GM12801 (cell line): ENCODE measurements at regions not wholly inside any gene's neighbourhood (a gene's known extent, or its start where the extent isn't known, plus 50 kb on each side); places are given as distances from the start of the nearest gene placed in this dataset.

Source experiments
- TF ChIP-seq, protein P1 (sequence below): IDR thresholded peaks from one replicate; pipeline ENCODE4 v1.5.1; 2011; ENCODE audit warnings: control low read depth; ENCODE audit not compliant: insufficient read length; ENCODE audit errors: extremely low read depth

DNA sequence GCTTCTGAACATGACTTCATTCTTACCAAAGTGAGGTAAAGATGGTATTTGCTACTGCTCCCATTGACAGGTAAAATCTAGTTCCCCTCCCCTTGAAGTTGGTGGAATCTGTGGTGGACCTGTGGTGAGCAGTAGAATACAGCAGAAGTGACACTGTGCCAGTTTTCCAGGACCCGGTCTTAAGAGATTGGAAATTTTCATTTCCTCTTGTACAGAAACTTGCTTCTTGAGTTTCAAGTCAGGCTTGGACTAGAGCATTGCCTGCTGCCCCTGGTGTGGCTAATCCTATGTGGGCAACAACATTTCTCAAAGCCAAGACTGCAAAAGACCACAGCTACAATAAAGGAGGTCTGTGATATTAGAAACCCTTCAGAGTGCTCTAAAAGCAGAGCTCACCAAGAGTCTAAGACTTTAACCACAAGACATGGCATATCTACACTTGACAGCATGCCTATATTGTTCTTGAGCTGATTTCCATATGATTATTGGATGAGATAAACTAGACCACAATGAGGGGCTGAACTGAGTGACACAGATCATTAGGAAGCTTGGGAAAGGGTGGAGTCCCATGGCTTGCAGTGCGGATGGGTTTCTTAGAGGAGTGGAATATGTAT, 458.1 kb downstream of the BCL11A start:
- TF ChIP-seq, protein P1, sequence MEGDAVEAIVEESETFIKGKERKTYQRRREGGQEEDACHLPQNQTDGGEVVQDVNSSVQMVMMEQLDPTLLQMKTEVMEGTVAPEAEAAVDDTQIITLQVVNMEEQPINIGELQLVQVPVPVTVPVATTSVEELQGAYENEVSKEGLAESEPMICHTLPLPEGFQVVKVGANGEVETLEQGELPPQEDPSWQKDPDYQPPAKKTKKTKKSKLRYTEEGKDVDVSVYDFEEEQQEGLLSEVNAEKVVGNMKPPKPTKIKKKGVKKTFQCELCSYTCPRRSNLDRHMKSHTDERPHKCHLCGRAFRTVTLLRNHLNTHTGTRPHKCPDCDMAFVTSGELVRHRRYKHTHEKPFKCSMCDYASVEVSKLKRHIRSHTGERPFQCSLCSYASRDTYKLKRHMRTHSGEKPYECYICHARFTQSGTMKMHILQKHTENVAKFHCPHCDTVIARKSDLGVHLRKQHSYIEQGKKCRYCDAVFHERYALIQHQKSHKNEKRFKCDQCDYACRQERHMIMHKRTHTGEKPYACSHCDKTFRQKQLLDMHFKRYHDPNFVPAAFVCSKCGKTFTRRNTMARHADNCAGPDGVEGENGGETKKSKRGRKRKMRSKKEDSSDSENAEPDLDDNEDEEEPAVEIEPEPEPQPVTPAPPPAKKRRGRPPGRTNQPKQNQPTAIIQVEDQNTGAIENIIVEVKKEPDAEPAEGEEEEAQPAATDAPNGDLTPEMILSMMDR, result no peak

DNA sequence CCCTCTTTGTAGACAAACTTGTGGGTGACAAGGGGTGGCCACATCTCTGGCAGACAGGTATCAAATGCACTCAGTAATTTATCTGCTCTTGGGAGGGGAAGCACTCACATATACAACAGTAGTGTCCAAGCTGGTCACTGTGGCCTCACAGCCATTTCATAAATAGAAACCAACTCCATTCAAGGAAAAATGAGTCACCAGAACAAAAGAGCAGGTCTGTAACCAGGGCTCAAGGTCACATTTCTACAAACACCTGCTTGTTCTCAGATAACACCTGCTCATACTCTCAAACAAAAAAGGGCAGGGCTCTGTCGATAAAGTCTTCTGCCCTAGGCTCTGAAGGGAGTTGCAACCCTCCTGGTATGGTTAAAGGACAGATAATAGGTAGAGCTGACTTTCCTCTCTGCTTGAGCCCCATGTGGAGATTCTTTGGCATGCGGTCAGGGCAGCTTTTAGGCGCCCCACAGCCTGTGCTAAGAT, 459.0 kb downstream of the BCL11A start:
- TF ChIP-seq, protein P1, result no peak

DNA sequence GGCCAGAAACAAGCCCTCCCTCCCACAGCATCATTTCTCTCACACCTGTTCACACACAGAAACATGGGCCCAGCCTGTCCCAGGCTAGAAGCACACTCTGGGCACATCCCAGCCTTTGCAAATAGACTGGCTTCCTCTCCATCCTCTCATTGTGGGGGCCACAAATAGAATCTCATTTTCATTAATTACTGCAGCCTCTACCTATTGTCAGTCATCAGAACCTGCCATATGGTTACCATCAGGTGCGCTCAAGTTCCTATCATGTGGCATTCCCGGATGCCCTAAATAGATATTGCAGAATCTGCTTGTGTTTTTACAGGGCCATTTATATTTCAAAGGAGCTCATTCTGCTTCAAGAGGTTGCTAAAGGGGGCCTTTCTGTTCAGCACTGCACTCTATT, 460.7 kb downstream of the BCL11A start:
- TF ChIP-seq, protein P1, result no peak

DNA sequence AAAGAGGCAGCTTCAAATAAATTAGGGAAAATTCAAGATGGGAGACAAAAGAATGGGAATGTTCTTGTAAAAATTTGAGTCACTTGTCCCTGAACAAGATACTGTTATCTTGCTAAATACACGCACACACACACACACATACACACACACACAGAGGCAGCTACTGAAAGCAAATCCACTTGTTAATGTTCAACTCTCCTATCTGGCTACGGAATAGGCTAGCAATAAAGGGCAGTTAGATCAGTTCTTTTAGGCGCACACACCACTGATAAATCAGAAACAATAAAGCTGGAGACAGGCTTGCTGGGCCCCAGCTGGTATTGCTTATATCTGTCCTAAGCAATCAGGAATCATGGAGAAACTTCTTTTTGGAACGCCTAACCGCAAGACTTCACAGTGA, 461.6 kb downstream of the BCL11A start:
- TF ChIP-seq, protein P1, result no peak

DNA sequence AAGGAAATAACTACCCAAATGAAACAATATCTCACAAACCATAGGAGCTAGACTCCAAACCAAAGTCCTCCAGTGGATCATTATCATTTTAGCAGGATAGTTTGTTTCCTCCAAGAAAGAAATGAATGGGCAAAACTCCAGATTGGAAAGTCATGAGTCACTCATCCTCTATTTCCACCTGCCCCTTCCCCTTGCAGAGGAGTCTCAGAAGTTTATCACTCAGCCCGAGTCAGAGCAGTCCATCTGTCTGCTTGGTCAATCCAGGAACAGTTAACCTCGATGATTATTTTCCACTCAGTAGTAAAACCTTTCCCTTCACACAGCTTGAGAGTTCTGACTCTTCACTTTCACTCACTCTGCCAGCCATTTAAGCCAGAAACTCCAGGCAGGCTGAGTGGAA, 462.2 kb downstream of the BCL11A start:
- TF ChIP-seq, protein P1, result no peak

DNA sequence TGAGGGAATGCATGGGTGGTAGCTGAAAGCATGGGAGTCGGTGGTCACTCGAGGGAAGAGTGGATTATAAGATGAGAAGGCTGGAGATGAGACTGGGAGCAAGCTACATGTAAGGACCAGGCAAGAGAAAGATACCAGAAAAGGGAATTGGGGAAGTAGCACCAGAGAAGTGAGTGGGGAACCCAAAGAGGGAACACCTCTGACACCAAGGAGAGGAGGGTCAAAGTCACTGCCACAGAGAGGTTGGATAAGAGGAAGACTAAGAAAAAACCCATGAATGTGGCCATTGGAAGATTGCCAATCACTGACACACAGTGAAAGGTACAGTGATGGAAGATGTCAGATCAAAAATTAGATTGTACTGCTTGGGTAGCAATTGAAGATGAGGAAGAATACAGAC, 473.9 kb downstream of the BCL11A start:
- TF ChIP-seq, protein P1, result no peak

DNA sequence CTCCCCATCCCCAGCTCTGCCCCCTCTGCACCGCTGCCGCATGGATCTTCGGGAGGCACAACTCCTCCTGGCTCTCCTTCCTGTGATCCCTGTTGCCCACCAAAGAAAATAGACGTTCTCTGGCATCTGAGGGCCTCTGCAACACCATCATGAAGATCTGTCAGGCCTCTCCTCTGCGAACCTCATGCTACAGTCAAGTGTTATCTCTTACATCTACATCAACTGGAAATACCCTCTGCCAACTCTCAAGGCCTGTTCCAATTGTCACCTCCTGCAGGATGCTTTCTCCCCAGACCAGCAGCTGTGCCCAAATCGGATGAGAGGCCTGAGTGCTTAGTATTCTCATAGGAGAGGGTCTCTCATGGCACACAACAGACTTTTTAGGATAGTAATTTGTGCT, 478.4 kb downstream of the BCL11A start:
- TF ChIP-seq, protein P1, result no peak
